G401 (cell line): ENCODE measurements at regions not wholly inside any gene's neighbourhood (a gene's known extent, or its start where the extent isn't known, plus 50 kb on each side); places are given as distances from the start of the nearest gene placed in this dataset.
"Not testable (repeated sequence)": the region's sequence is repeated elsewhere in the genome, so short reads cannot be mapped to it uniquely, and the experiment has no call there.

Source experiments
- DNase-seq: peaks from one replicate; pipeline ENCODE4 v3.0.0-alpha.2; 2015; ENCODE audit warnings: low spot score
- in situ Hi-C: cut with HindIII; loops from 2 replicates; pipeline ENCODE4 v1.10.0; 2016; ENCODE audit warnings: low sequenced_read_pairs, mixed read lengths

GRCh38 chr4:164551713-164552040, 202.3 kb upstream of the SMIM31 start:
- in situ Hi-C loops: no loop called here
- DNase-seq: no peak

GRCh38 chr4:164571593-164572390, 182.1 kb upstream of the SMIM31 start:
- in situ Hi-C loops: no loop called here
- no peak for DNase-seq

- in situ Hi-C loops: no loop called here
- no peak for DNase-seq
Observed at GRCh38 chr4:164572877-164573279, 181.1 kb upstream of the SMIM31 start.

GRCh38 chr4:164575861-164576260, 178.1 kb upstream of the SMIM31 start:
- no peak for DNase-seq
- in situ Hi-C loops: no loop called here

GRCh38 chr4:164579270-164579942, 174.5 kb upstream of the SMIM31 start:
- no peak for DNase-seq
- in situ Hi-C loops: no loop called here

GRCh38 chr4:164591666-164592065, 162.3 kb upstream of the SMIM31 start:
- no peak for DNase-seq
- in situ Hi-C loops: no loop called here

GRCh38 chr4:164595751-164596150, 158.2 kb upstream of the SMIM31 start:
- no peak for DNase-seq
- in situ Hi-C loops: no loop called here

- no peak for DNase-seq
- in situ Hi-C loops: no loop called here
Observed at GRCh38 chr4:164596318-164596878, 157.5 kb upstream of the SMIM31 start.

GRCh38 chr4:164596927-164597326, 157.0 kb upstream of the SMIM31 start:
- in situ Hi-C loops: no loop called here
- DNase-seq: no peak

GRCh38 chr4:164601653-164602052, 152.3 kb upstream of the SMIM31 start:
- DNase-seq: no peak
- in situ Hi-C loops: no loop called here

- in situ Hi-C loops, DNase-seq: not testable (repeated sequence)
Observed at GRCh38 chr4:164605791-164606190, 148.1 kb upstream of the SMIM31 start.

- DNase-seq: no peak
- in situ Hi-C loops: no loop called here
Observed at GRCh38 chr4:164606478-164606877, 147.5 kb upstream of the SMIM31 start.

- in situ Hi-C loops: no loop called here
- DNase-seq: no peak
Observed at GRCh38 chr4:164613256-164613655, 140.7 kb upstream of the SMIM31 start.

GRCh38 chr4:164613792-164614191, 140.1 kb upstream of the SMIM31 start:
- DNase-seq: no peak
- in situ Hi-C loops: no loop called here

- DNase-seq: no peak
- in situ Hi-C loops: no loop called here
Observed at GRCh38 chr4:164614329-164614728, 139.6 kb upstream of the SMIM31 start.

GRCh38 chr4:164614999-164615398, 138.9 kb upstream of the SMIM31 start:
- DNase-seq: no peak
- in situ Hi-C loops: no loop called here

GRCh38 chr4:164615964-164616363, 138.0 kb upstream of the SMIM31 start:
- DNase-seq: no peak
- in situ Hi-C loops: no loop called here

- in situ Hi-C loops: no loop called here
- DNase-seq: no peak
Observed at GRCh38 chr4:164616961-164617360, 137.0 kb upstream of the SMIM31 start.

GRCh38 chr4:164617426-164617825, 136.5 kb upstream of the SMIM31 start:
- in situ Hi-C loops: no loop called here
- no peak for DNase-seq

GRCh38 chr4:164617911-164618310, 136.0 kb upstream of the SMIM31 start:
- in situ Hi-C loops: no loop called here
- DNase-seq: no peak
